ENCODE measurements at regions not wholly inside any gene's neighbourhood (a gene's known extent, or its start where the extent isn't known, plus 50 kb on each side); places are given as distances from the start of the nearest gene placed in this dataset.

DNA sequence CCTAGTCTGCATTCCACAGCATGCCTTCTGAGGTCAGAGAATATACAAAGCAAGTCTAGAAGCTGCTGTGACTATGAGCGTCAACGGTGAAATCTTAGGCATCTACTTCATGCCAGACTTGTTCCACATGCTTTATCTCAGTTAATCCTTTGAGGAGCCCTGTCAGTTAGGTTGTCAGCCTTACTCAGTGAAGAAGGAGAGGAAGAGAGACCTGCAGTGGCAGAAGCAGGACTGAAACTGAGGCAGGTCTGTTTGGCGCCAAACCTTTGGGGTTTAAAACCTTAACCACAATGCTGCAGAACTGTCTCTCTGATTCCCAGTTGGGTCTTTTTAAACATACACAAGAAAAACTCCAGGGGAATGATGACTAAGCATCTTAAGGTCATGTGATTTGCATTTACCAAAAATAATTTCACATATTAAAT is 139.0 kb upstream of the LIPC start:
- no peak for DNase-seq
- in situ Hi-C loops (cut with HindIII; ENCODE audit: low pct_ligation_motif_present, low pct_unique_long_range_greater_than_20kb, low sequenced_read_pairs), result no loop called here

DNA sequence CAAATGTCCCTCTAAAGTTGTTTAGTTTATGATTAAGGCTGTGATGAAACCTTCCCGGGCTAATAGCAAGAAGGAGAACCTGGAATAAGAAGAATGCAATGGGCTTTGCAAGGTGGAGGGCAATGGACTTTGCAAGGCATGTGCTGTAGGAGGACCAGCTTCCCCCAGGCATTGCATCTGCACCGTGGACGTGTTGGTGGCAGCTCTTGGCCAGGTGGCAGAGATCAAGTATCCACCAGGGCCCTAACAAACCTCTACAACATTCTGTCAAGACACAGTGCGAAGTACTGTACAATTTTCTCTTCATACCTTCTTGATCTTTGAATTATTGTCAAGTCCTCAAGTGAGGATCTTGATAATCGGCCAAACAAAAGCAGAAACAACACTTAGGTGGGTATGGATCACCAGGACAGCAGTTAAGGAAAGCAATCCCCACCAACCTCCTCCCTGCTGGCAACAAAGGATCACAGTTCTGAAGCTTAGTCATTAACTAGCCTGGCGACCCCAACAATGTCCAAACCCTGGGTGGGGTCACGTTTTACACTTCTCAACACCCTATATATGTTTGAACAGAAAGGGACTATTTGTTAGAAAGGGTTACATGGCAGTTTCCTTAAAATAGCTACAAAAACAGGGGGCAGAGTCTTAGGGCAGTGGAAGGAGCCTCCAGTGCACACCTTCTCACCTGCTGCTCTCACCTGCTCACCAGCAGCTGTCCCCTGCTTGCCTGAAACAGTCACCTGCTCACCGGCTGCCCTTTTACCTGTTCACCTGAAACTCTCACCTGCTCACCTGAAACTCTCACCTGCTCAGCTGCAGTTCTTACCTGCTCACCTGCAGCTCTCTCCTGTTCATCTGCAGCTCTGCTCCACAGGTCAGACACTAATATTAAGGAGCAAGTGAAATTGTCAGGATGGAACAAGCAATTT is 137.9 kb upstream of the LIPC start:
- in situ Hi-C loops (cut with HindIII; ENCODE audit: low pct_ligation_motif_present, low pct_unique_long_range_greater_than_20kb, low sequenced_read_pairs), result no loop called here
- no peak for DNase-seq

GRCh38 chr15:58294681-58295254 is 137.0 kb upstream of the LIPC start:
- no peak for DNase-seq
- in situ Hi-C loops (cut with HindIII; ENCODE audit: low pct_ligation_motif_present, low pct_unique_long_range_greater_than_20kb, low sequenced_read_pairs), result no loop called here

- DNase-seq, result no peak
- in situ Hi-C loops (cut with HindIII; ENCODE audit: low pct_ligation_motif_present, low pct_unique_long_range_greater_than_20kb, low sequenced_read_pairs), result no loop called here
Measured at GRCh38 chr15:58295637-58296215, 136.1 kb upstream of the LIPC start.

- in situ Hi-C loops (cut with HindIII; ENCODE audit: low pct_ligation_motif_present, low pct_unique_long_range_greater_than_20kb, low sequenced_read_pairs), result no loop called here
- no peak for DNase-seq
Measured at GRCh38 chr15:58296276-58296675, 135.5 kb upstream of the LIPC start.

GRCh38 chr15:58297639-58298038 is 134.2 kb upstream of the LIPC start:
- no peak for DNase-seq
- in situ Hi-C loops (cut with HindIII; ENCODE audit: low pct_ligation_motif_present, low pct_unique_long_range_greater_than_20kb, low sequenced_read_pairs), result no loop called here

DNA sequence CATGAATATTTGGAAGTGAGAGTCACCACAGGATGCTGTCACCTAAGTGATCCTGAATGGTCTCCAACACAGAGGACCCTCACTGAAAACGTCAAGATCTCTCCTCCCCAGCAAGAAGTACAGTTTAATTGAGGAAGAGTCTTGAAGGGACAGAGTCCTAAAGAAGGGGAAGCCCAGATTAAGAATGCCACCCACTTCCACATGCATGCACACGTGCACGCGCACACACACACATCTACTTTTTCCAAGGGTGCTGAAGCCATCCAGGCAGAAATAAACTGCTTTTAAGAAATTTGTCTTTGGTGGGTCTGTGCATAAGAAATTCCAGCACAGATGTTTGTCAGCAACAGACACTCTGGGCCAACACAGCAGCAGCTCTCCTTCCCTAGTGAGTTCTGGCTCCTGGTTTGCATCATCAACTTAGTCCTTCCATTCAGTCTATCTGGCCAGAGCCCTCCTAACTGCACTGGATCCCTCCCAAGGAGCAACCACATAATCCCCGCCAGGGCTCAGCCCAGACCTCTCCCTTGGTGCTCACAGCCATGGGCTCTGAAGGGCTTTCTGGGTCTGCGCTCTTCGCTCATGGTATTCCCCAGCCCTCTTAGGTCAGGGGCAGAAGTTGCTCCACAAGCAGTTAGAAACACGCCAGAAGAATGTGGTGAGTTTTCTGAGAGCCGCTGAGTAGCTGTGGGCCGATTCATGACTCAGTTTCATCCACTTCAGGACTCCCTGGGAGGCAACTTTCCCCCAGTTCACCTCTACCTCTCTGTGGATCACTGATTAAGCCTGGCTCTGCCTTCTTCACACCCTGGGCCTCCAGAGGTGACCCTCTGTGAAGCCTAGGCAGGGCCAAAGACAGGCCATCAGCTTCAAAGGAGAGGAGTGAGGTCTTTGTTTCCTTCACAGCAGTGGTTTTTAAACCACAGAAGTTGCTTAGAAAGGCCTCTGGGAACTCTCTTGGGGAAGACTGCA is 132.6 kb upstream of the LIPC start:
- no peak for DNase-seq
- in situ Hi-C loops (cut with HindIII; ENCODE audit: low pct_ligation_motif_present, low pct_unique_long_range_greater_than_20kb, low sequenced_read_pairs), result no loop called here

- in situ Hi-C loops (cut with HindIII; ENCODE audit: low pct_ligation_motif_present, low pct_unique_long_range_greater_than_20kb, low sequenced_read_pairs), result no loop called here
Measured at GRCh38 chr15:58302832-58303231, 129.0 kb upstream of the LIPC start.

DNA sequence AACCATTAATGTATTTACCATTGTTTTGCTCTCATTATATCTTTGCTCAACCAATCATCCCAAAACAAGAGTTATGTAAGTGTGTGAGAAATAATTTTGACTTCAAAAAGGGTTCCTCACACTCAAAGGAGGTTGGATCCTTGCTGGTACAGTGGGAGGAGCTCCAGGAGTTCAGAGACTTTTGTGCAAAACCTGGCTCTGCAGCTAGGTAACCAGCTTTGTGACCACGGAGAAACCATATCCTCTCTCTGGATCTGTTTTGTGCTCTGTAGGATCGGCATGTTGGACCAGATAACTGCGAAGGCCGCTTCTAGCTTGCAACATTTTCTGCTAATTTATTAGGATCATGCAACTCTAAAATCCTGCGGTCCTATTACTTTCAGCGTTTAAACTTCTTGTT is 128.6 kb upstream of the LIPC start:
- in situ Hi-C loops (cut with HindIII; ENCODE audit: low pct_ligation_motif_present, low pct_unique_long_range_greater_than_20kb, low sequenced_read_pairs), result no loop called here
- no peak for DNase-seq

More at GRCh38 chr15:58302832-58303231, 129.0 kb upstream of the LIPC start:
- no peak for DNase-seq

GRCh38 chr15:58306591-58307312 is 125.0 kb upstream of the LIPC start:
- in situ Hi-C loops (cut with HindIII; ENCODE audit: low pct_ligation_motif_present, low pct_unique_long_range_greater_than_20kb, low sequenced_read_pairs), result no loop called here
- DNase-seq, result no peak

DNA sequence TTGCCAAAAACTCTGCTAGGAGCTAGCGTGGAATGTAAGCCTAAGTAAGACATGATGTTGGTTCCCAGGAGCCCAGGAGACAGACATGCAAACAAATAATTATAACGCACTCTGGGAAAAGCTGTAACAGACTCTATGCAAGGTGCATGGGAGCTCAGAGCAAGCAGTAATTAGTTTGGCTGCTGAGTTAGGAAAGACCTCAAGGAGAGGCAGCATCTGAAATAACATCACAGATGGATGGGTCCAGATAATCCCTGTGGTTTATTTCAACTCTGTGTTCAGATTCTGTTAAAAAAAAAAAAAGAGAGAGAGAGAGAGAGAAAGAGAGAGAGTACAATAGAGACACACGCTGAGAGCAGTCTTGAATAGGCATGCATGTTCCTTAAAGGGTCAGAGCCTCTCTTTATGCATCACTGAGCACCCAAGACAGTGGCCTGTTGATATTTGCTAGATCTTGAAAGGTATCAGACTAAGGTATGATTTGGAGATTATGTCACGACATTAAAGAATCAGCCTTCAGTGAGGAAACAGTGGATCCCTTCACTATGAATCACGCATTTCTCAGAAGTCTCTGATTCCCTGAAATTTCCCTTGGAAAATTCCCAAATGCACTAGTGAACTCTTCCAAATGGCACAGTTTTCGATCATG is 124.4 kb upstream of the LIPC start:
- peak; percentile 22 for DNase-seq
- in situ Hi-C loops (cut with HindIII; ENCODE audit: low pct_ligation_motif_present, low pct_unique_long_range_greater_than_20kb, low sequenced_read_pairs), result no loop called here

DNA sequence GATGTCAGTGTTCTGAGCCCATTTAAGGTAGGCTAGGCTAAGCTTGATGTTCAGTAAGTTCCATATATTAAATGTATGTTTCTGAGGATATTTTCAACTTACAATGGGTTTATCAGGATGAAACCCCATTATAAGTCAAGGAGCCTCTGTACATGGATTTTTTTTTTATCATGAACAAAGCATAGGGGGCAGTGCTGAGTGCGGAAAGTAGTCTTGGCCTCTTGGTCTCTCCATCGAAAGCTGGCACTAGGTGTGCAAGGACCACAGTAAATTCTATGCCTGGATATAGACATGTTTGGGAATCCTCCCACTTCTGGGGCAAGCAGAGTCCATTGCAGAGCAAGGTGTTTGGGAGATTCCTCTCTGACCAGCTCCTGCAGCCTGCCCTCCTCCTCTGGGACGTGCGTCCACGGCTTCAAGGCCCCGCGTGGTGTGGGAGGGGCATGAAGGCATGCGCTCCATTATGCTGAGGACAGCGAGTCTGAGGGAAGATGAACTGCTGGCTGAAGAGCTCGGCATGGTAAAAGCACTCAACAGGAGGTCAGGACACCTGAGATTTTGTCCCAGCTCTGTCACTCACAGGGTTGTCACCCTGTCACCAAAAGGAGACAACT is 122.9 kb upstream of the LIPC start:
- in situ Hi-C loops (cut with HindIII; ENCODE audit: low pct_ligation_motif_present, low pct_unique_long_range_greater_than_20kb, low sequenced_read_pairs), result no loop called here
- no peak for DNase-seq

GRCh38 chr15:58309963-58310928 is 121.5 kb upstream of the LIPC start:
- no peak for DNase-seq
- in situ Hi-C loops (cut with HindIII; ENCODE audit: low pct_ligation_motif_present, low pct_unique_long_range_greater_than_20kb, low sequenced_read_pairs), result no loop called here

GRCh38 chr15:58311556-58311955 is 120.2 kb upstream of the LIPC start:
- DNase-seq, result no peak
- in situ Hi-C loops (cut with HindIII; ENCODE audit: low pct_ligation_motif_present, low pct_unique_long_range_greater_than_20kb, low sequenced_read_pairs), result no loop called here

DNA sequence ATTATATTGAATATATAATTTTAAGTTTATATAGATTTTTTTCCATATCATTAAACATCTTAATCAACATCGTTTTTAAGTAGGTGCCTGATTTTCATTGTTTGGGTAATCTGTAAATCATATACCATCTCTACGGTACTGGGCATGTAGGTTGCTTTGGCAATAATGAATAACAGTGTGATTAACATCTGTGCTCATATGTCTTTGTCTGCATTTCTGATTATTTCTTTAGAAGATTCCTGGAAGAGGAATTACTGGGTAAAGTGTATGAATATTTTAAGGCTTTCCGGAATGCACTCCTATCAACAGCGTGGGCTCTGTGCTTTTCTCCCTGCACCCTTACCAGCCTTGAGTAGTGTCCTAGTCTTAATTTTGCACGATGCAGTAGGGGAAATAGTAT is 119.8 kb upstream of the LIPC start:
- in situ Hi-C loops (cut with HindIII; ENCODE audit: low pct_ligation_motif_present, low pct_unique_long_range_greater_than_20kb, low sequenced_read_pairs), result no loop called here
- DNase-seq, result no peak

DNA sequence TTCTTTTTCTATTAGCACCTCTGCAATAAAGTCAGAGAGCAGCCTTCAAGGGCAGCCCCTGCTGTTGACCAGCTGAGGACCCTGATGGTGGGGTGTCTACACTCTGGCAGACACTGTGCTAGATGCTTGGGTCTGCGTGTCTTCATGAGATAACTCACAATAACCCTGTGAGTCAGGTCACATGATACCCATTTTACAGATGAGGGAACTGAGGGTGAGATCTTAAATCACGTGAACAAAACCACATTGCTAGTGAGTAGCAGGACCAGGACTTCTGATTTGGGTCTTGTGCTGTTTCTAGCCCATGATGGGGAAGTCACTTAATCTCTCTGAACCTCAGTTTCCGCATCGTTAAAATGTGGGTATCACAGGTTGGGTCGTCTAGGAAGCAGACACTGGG is 118.5 kb upstream of the LIPC start:
- in situ Hi-C loops (cut with HindIII; ENCODE audit: low pct_ligation_motif_present, low pct_unique_long_range_greater_than_20kb, low sequenced_read_pairs), result no loop called here

More for the DNA sequence above, 118.5 kb upstream of the LIPC start:
- no peak for DNase-seq
